ENCODE measurements at regions not wholly inside any gene's neighbourhood (a gene's known extent, or its start where the extent isn't known, plus 50 kb on each side); places are given as distances from the start of the nearest gene placed in this dataset.

DNA sequence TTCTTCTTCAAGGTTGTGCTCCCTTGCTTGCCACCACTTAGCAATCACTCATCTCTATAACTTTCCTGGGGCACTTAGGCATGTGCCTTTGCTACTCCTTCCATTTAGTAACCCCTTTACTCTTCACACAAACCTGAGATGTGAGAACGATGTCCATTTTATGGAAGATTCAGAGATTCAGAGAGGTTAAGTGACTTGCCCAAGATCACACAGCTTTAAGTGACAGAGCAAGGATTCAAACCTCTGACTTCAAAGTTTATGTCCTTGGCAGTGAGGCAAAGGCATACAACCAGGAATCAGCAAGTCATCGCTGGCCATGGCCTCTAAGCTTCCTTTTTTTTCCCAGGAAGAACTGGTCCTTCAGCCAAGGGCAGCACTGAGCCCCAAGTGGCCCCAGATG is 56.0 kb upstream of the GALNT10 start:
- Histone ChIP-seq H3K4me3 (no peak overlapping the region), H3K36me3 (replicated peaks in 1 of 2) (no peaks in the 10 kb centered on the region), H3K9me3 (replicated peaks in 1 of 3) (no peaks in the 10 kb centered on the region), H3K27ac (no peak overlapping the region), H3K4me1 (replicated peaks in 1 of 2) (peaks cover 4 to 8% of the 10 kb centered on the region in 2 donors), H3K27me3 (no peaks in the 10 kb centered on the region)
- 65 to 92% (median 79%) methylated on average over 2 of the region's 2 CpGs for WGBS, 4 donors
- DNase-seq: no peak
- intact Hi-C loops (cut with DNase I): no loop called here
- TF ChIP-seq POLR2A (IDR thresholded peaks at IDR 0.05): no peak

DNA sequence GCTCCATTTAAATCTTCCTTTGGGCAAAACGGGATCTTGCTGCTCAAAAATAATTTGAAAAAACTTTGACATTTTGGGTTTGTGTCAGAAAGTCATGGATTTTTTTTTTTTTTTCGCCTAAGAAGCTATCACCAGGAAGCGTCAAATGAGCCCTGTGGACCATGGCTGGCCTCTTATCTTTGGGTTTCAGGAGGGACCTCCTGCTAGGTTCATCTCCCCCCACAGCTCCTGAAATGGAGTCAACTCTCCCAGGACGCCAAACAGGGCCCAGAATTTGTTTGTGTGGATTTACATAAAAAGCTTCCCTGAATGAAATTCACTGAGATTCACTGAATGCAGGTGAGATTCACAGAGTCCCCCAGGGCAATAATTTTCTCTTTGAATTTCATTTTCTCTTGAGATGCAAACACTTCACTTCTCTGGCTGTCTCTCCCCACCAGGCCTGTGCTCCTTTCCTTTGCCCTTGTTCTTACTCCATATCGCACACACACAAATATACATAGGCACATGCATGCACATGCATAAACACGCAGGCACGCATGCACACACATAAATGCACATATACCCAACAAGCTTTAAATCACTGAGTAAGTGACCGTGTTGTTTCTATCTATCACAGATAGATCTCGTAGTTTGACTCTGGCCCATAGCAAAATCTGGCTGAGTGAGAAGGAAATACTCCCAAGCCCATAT is 55.3 kb upstream of the GALNT10 start:
- H3K27ac ChIP-seq: no peak overlapping the region
- H3K4me3 ChIP-seq: no peak overlapping the region
- 77 to 83% (median 80%) methylated on average over 9 of the region's 9 CpGs for WGBS, 4 donors
- H3K4me1 ChIP-seq (replicated peaks in 1 of 2): peaks cover 4 to 8% of the 10 kb centered on the region in 2 donors
- DNase-seq: no peak
- intact Hi-C loops (cut with DNase I): no loop called here
- no peaks in the 10 kb centered on the region for H3K27me3 ChIP-seq
- no peaks in the 10 kb centered on the region for H3K36me3 ChIP-seq (replicated peaks in 1 of 2)
- H3K9me3 ChIP-seq (replicated peaks in 1 of 3): no peaks in the 10 kb centered on the region
- TF ChIP-seq, protein P1, sequence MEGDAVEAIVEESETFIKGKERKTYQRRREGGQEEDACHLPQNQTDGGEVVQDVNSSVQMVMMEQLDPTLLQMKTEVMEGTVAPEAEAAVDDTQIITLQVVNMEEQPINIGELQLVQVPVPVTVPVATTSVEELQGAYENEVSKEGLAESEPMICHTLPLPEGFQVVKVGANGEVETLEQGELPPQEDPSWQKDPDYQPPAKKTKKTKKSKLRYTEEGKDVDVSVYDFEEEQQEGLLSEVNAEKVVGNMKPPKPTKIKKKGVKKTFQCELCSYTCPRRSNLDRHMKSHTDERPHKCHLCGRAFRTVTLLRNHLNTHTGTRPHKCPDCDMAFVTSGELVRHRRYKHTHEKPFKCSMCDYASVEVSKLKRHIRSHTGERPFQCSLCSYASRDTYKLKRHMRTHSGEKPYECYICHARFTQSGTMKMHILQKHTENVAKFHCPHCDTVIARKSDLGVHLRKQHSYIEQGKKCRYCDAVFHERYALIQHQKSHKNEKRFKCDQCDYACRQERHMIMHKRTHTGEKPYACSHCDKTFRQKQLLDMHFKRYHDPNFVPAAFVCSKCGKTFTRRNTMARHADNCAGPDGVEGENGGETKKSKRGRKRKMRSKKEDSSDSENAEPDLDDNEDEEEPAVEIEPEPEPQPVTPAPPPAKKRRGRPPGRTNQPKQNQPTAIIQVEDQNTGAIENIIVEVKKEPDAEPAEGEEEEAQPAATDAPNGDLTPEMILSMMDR (IDR thresholded peaks at IDR 0.05): no peak
- no peak for TF ChIP-seq POLR2A (IDR thresholded peaks at IDR 0.05)

DNA sequence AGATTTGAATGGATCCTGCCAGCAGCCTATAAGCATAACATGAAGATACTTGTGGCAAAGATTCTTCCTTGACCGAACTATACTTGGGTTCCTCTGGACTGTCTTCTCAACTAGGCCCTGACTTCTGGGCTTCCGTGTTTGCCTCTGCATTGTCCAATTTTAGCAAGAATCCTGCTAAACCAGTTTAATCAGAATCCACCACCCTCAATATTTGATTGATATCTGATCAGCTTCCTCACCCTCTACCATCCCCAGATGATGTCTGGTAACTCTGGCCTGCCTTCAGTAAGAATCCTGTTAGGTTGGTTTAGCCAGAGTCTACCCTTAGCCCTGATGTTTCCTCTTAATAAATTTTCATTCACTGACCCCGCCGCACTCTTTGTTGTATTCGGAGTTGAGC is 54.4 kb upstream of the GALNT10 start:
- Histone ChIP-seq H3K36me3 (replicated peaks in 1 of 2) (no peaks in the 10 kb centered on the region), H3K27ac (no peak overlapping the region), H3K4me1 (replicated peaks in 1 of 2) (peaks cover 4 to 8% of the 10 kb centered on the region in 2 donors), H3K27me3 (no peaks in the 10 kb centered on the region), H3K9me3 (replicated peaks in 1 of 3) (no peaks in the 10 kb centered on the region), H3K4me3 (no peak overlapping the region)
- no peak for DNase-seq
- TF ChIP-seq, protein P1 (IDR thresholded peaks at IDR 0.05): no peak
- no peak for TF ChIP-seq POLR2A (IDR thresholded peaks at IDR 0.05)
- intact Hi-C loops (cut with DNase I): no loop called here
- WGBS, 4 donors: 94 to 100% (median 95%) methylated on average over 5 of the region's 5 CpGs

DNA sequence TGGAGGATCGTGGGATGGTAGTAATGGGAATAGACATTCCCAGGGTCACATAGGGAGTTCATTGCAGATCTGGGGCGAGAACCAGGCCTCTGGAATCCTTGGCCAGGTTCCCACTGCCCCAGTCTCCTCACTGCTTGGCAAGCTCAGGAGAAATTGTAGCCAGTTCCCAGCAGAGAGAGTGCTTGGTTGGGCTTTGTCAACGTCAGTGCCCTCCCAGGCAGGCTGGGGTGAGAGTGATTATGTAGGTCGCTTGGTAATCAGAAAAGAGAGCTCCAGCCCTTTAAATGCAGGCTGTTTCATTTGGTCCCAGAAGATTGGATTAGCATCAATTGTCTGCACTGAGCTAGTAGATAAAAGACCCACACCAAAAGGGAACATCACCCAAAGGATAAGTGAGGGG is 51.8 kb upstream of the GALNT10 start:
- Histone ChIP-seq H3K27ac (no peak overlapping the region), H3K4me1 (replicated peaks in 1 of 2) (peaks cover 4 to 8% of the 10 kb centered on the region in 2 donors), H3K36me3 (replicated peaks in 1 of 2) (no peaks in the 10 kb centered on the region), H3K27me3 (no peaks in the 10 kb centered on the region), H3K9me3 (replicated peaks in 1 of 3) (no peaks in the 10 kb centered on the region), H3K4me3 (no peak overlapping the region)
- intact Hi-C loops (cut with DNase I): no loop called here
- 19 to 36% (median 32%) methylated on average over 4 of the region's 4 CpGs for WGBS, 4 donors
- peak; percentile 34 to 86 (median 77) for DNase-seq
- TF ChIP-seq, protein P1 (IDR thresholded peaks at IDR 0.05): no peak
- no peak for TF ChIP-seq POLR2A (IDR thresholded peaks at IDR 0.05)

DNA sequence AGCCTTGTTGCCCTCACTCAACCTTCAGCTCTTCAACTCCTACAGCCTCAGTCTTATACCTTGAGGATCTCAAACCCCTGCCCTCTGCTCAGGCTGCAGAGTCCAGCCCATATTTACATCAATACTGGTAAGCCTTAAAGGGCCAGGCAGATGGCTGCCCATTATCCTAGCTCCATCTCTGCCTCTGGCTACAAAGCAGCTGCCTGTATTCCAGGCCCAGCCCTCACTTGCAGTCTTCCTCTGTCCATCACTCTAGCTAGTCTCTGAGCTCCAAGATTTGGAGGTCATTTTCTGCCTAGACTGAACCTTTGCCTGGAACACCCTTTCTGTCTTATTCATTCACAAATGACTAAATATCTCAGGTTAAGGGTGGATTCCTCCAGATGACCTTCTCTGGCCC is 50.2 kb upstream of the GALNT10 start:
- H3K9me3 ChIP-seq (replicated peaks in 1 of 3): no peaks in the 10 kb centered on the region
- H3K4me3 ChIP-seq: no peak overlapping the region
- no peaks in the 10 kb centered on the region for H3K36me3 ChIP-seq (replicated peaks in 1 of 2)
- H3K27ac ChIP-seq: peak overlapping the region in 1 of 5 donors; percentile 40
- intact Hi-C loops (cut with DNase I): no loop called here
- no peaks in the 10 kb centered on the region for H3K27me3 ChIP-seq
- no peak for DNase-seq
- TF ChIP-seq, protein P1 (IDR thresholded peaks at IDR 0.05): no peak
- TF ChIP-seq POLR2A (IDR thresholded peaks at IDR 0.05): no peak
- peaks cover 4 to 8% of the 10 kb centered on the region in 2 donors for H3K4me1 ChIP-seq (replicated peaks in 1 of 2)
